Naive thymus-derived CD8-positive, alpha-beta T cell (primary cell): ENCODE measurements at regions not wholly inside any gene's neighbourhood (a gene's known extent, or its start where the extent isn't known, plus 50 kb on each side); places are given as distances from the start of the nearest gene placed in this dataset.
A peak's percentile ranks its signal among the peaks of the same experiment; 100 is the strongest.
"Not testable (repeated sequence)": the region's sequence is repeated elsewhere in the genome, so short reads cannot be mapped to it uniquely, and the experiment has no call there.

Source experiments
- ATAC-seq, 2 donors: fragments of 150-1000 bp; cut with Tn5 transposase in 1 of 2; sonication (Bioruptor Pico), chemical (Tn5 transposase) in 1 of 2; 1 replicate in 1 of 2; 2 replicates in 1 of 2; pipeline ENCODE4 v1.10.0; 2021; ENCODE audit warnings: mild to moderate bottlenecking in 2 of 2, moderate library complexity in 2 of 2
- POLR2A ChIA-PET: fragments of 350-600 bp; sonication (Branson Sonifier 250); formaldehyde crosslinking; loops from one replicate; lab custom pipeline; 2021; ENCODE audit warnings: antibody characterized with exemption; lab: Charles Lee
- DNase-seq, 10 donors: peaks; one replicate each; pipeline versions ENCODE4 v3.0.0 to v3.0.0-alpha.2; 2020 to 2022
- H3K27ac Mint-ChIP-seq, 10 donors: one replicate each; pipeline ENCODE4 v1.8.0; 2020 to 2022; ENCODE audit warnings: mild to moderate bottlenecking in 10 of 10, mixed read lengths in 10 of 10, moderate library complexity in 4 of 10, inconsistent platforms in 1 of 10
- H3K27me3 Mint-ChIP-seq, 5 donors: one replicate each; pipeline ENCODE4 v1.8.0; 2021 to 2022; ENCODE audit warnings: mixed read lengths in 5 of 5
- H3K36me3 Mint-ChIP-seq, 3 donors: one replicate each; pipeline ENCODE4 v1.8.0; 2020 to 2022; ENCODE audit warnings: mixed read lengths in 3 of 3, mild to moderate bottlenecking in 2 of 3, inconsistent platforms in 1 of 3
- H3K4me1 Mint-ChIP-seq, 4 donors: one replicate each; pipeline ENCODE4 v1.8.0; 2021 to 2022; ENCODE audit warnings: mixed read lengths in 4 of 4
- H3K4me3 Mint-ChIP-seq, 10 donors: one replicate each; pipeline ENCODE4 v1.8.0; 2020 to 2022; ENCODE audit warnings: mild to moderate bottlenecking in 10 of 10, mixed read lengths in 10 of 10, moderate library complexity in 6 of 10, inconsistent platforms in 1 of 10
- H3K9me3 Mint-ChIP-seq, 9 donors: one replicate each; pipeline ENCODE4 v1.8.0; 2020 to 2022; ENCODE audit warnings: mixed read lengths in 9 of 9, mild to moderate bottlenecking in 3 of 9, inconsistent platforms in 1 of 9, moderate library complexity in 1 of 9

- DNase-seq, H3K27ac Mint-ChIP-seq, H3K4me1 Mint-ChIP-seq, H3K27me3 Mint-ChIP-seq, ATAC-seq, H3K4me3 Mint-ChIP-seq, POLR2A ChIA-PET, H3K36me3 Mint-ChIP-seq: not testable (repeated sequence)
- H3K9me3 Mint-ChIP-seq: peaks cover 0 to 33% (median 12%) of the 10 kb centered on the region in 9 donors
Observed at GRCh38 chr1:188752027-188752426, 1725.6 kb downstream of the BRINP3 start.

GRCh38 chr1:188757747-188758146, 1719.9 kb downstream of the BRINP3 start:
- H3K4me1 Mint-ChIP-seq, H3K27me3 Mint-ChIP-seq, H3K4me3 Mint-ChIP-seq, DNase-seq, H3K36me3 Mint-ChIP-seq, POLR2A ChIA-PET, ATAC-seq, H3K27ac Mint-ChIP-seq: not testable (repeated sequence)
- H3K9me3 Mint-ChIP-seq: peaks cover 0 to 10% (median 2%) of the 10 kb centered on the region in 9 donors

GRCh38 chr1:188761226-188761625, 1716.4 kb downstream of the BRINP3 start:
- ATAC-seq: no peak
- DNase-seq: no peak
- Mint-ChIP-seq H3K27ac (no peak overlapping the region), H3K9me3 (peaks cover 0 to 11% (median 4%) of the 10 kb centered on the region in 9 donors), H3K27me3 (no peaks in the 10 kb centered on the region), H3K4me1 (no peaks in the 10 kb centered on the region), H3K4me3 (no peak overlapping the region), H3K36me3 (no peaks in the 10 kb centered on the region)
- POLR2A ChIA-PET: no interaction called here

GRCh38 chr1:188762166-188762743, 1715.4 kb downstream of the BRINP3 start:
- Mint-ChIP-seq H3K36me3 (no peaks in the 10 kb centered on the region), H3K4me3 (no peak overlapping the region), H3K27me3 (no peaks in the 10 kb centered on the region), H3K27ac (no peak overlapping the region), H3K9me3 (peaks cover 0 to 12% (median 4%) of the 10 kb centered on the region in 9 donors), H3K4me1 (no peaks in the 10 kb centered on the region)
- DNase-seq: no peak
- POLR2A ChIA-PET: no interaction called here
- ATAC-seq: no peak

- H3K27ac Mint-ChIP-seq: no peak overlapping the region
- H3K36me3 Mint-ChIP-seq: no peaks in the 10 kb centered on the region
- peaks cover 0 to 18% (median 5%) of the 10 kb centered on the region in 9 donors for H3K9me3 Mint-ChIP-seq
- H3K27me3 Mint-ChIP-seq: no peaks in the 10 kb centered on the region
- ATAC-seq: no peak
- H3K4me1 Mint-ChIP-seq: no peaks in the 10 kb centered on the region
- no peak overlapping the region for H3K4me3 Mint-ChIP-seq
- no peak for DNase-seq
- POLR2A ChIA-PET: no interaction called here
Observed at GRCh38 chr1:188763541-188763940, 1714.1 kb downstream of the BRINP3 start.

GRCh38 chr1:188769181-188769580, 1708.5 kb downstream of the BRINP3 start:
- ATAC-seq: no peak
- Mint-ChIP-seq H3K4me1 (no peaks in the 10 kb centered on the region), H3K4me3 (no peak overlapping the region), H3K27ac (no peak overlapping the region), H3K27me3 (no peaks in the 10 kb centered on the region), H3K36me3 (peaks cover 0 to 7% (median 0%) of the 10 kb centered on the region in 3 donors), H3K9me3 (peaks cover 1 to 48% (median 15%) of the 10 kb centered on the region in 9 donors)
- no peak for DNase-seq
- POLR2A ChIA-PET: no interaction called here

GRCh38 chr1:188769936-188770335, 1707.7 kb downstream of the BRINP3 start:
- H3K27me3 Mint-ChIP-seq: no peaks in the 10 kb centered on the region
- no peak overlapping the region for H3K4me3 Mint-ChIP-seq
- ATAC-seq: no peak
- no peak for DNase-seq
- H3K4me1 Mint-ChIP-seq: no peaks in the 10 kb centered on the region
- POLR2A ChIA-PET: no interaction called here
- peaks cover 3 to 53% (median 15%) of the 10 kb centered on the region in 9 donors for H3K9me3 Mint-ChIP-seq
- H3K27ac Mint-ChIP-seq: no peak overlapping the region
- peaks cover 0 to 7% (median 0%) of the 10 kb centered on the region in 3 donors for H3K36me3 Mint-ChIP-seq

GRCh38 chr1:188778578-188778977, 1699.1 kb downstream of the BRINP3 start:
- POLR2A ChIA-PET: no interaction called here
- no peak for DNase-seq
- Mint-ChIP-seq H3K27me3 (no peaks in the 10 kb centered on the region), H3K4me3 (no peak overlapping the region), H3K9me3 (peaks cover 1 to 32% (median 7%) of the 10 kb centered on the region in 9 donors), H3K27ac (no peak overlapping the region), H3K36me3 (peaks cover 0 to 6% (median 0%) of the 10 kb centered on the region in 3 donors), H3K4me1 (no peaks in the 10 kb centered on the region)
- no peak for ATAC-seq

- Mint-ChIP-seq H3K9me3 (peaks cover 0 to 17% (median under 1%) of the 10 kb centered on the region in 9 donors), H3K4me3 (peak overlapping the region in 1 of 10 donors; percentile 45), H3K27ac (no peak overlapping the region), H3K4me1 (no peaks in the 10 kb centered on the region), H3K27me3 (no peaks in the 10 kb centered on the region), H3K36me3 (no peaks in the 10 kb centered on the region)
- POLR2A ChIA-PET: no interaction called here
- DNase-seq (no peak), ATAC-seq (no peak)
Observed at GRCh38 chr1:188782220-188782841, 1695.3 kb downstream of the BRINP3 start.

GRCh38 chr1:188794969-188795368, 1682.7 kb downstream of the BRINP3 start:
- Mint-ChIP-seq H3K4me3 (no peak overlapping the region), H3K36me3 (peaks cover 0 to under 1% (median 0%) of the 10 kb centered on the region in 3 donors), H3K27me3 (no peaks in the 10 kb centered on the region), H3K4me1 (no peaks in the 10 kb centered on the region), H3K9me3 (peaks cover 0 to 25% (median 16%) of the 10 kb centered on the region in 9 donors), H3K27ac (no peak overlapping the region)
- ATAC-seq (no peak), DNase-seq (no peak)
- POLR2A ChIA-PET: no interaction called here

GRCh38 chr1:188812153-188812552, 1665.5 kb downstream of the BRINP3 start:
- DNase-seq, H3K36me3 Mint-ChIP-seq, H3K27ac Mint-ChIP-seq, H3K4me1 Mint-ChIP-seq, POLR2A ChIA-PET, ATAC-seq, H3K4me3 Mint-ChIP-seq, H3K27me3 Mint-ChIP-seq: not testable (repeated sequence)
- peaks cover 0 to 37% (median 18%) of the 10 kb centered on the region in 9 donors for H3K9me3 Mint-ChIP-seq

- DNase-seq, H3K4me1 Mint-ChIP-seq, H3K27ac Mint-ChIP-seq, POLR2A ChIA-PET, H3K27me3 Mint-ChIP-seq, H3K4me3 Mint-ChIP-seq, H3K36me3 Mint-ChIP-seq, ATAC-seq: not testable (repeated sequence)
- H3K9me3 Mint-ChIP-seq: peaks cover 0 to 34% (median 18%) of the 10 kb centered on the region in 9 donors
Observed at GRCh38 chr1:188812836-188813573, 1664.7 kb downstream of the BRINP3 start.

GRCh38 chr1:188817814-188818213, 1659.8 kb downstream of the BRINP3 start:
- no peaks in the 10 kb centered on the region for H3K27me3 Mint-ChIP-seq
- no peak overlapping the region for H3K4me3 Mint-ChIP-seq
- H3K9me3 Mint-ChIP-seq: peaks cover 0 to 17% (median 6%) of the 10 kb centered on the region in 9 donors
- H3K27ac Mint-ChIP-seq: no peak overlapping the region
- POLR2A ChIA-PET: no interaction called here
- H3K4me1 Mint-ChIP-seq: no peaks in the 10 kb centered on the region
- H3K36me3 Mint-ChIP-seq: no peaks in the 10 kb centered on the region
- no peak for ATAC-seq
- no peak for DNase-seq
